GM18499 (cell line): ENCODE measurements at regions not wholly inside any gene's neighbourhood (a gene's known extent, or its start where the extent isn't known, plus 50 kb on each side); places are given as distances from the start of the nearest gene placed in this dataset.
"Not testable (repeated sequence)": the region's sequence is repeated elsewhere in the genome, so short reads cannot be mapped to it uniquely, and the experiment has no call there.

Source experiments
- ATAC-seq: cut with Tn5 transposase; IDR thresholded peaks from one replicate; pipeline ENCODE4 v1.9.1; 2021; ENCODE audit warnings: moderate number of reproducible peaks; ENCODE audit not compliant: insufficient read depth, unreplicated experiment

- no peak for ATAC-seq
Measured at GRCh38 chr7:131145026-131145425, 182.7 kb upstream of the MKLN1 start.

DNA sequence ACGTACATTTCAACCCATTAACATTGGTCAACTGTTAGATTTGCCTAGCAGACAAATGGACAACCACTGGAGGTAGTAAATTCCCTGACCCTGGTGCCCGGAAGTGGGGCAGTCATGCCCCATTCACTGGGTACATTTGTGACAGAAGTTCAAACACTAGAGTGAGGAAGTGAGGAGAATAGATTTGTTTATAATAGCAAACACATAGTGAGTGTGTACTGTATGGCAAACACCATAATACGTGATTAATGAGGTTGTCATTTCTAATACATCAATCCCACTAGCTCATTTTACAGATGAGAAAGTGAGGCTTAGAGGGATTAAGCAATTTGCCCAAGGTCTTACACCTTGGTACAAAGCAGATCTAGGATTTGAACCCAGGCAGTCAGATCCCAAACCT, 181.9 kb upstream of the MKLN1 start:
- no peak for ATAC-seq

- no peak for ATAC-seq
Measured at GRCh38 chr7:131147604-131148003, 180.1 kb upstream of the MKLN1 start.

- no peak for ATAC-seq
Measured at GRCh38 chr7:131148258-131148657, 179.4 kb upstream of the MKLN1 start.

DNA sequence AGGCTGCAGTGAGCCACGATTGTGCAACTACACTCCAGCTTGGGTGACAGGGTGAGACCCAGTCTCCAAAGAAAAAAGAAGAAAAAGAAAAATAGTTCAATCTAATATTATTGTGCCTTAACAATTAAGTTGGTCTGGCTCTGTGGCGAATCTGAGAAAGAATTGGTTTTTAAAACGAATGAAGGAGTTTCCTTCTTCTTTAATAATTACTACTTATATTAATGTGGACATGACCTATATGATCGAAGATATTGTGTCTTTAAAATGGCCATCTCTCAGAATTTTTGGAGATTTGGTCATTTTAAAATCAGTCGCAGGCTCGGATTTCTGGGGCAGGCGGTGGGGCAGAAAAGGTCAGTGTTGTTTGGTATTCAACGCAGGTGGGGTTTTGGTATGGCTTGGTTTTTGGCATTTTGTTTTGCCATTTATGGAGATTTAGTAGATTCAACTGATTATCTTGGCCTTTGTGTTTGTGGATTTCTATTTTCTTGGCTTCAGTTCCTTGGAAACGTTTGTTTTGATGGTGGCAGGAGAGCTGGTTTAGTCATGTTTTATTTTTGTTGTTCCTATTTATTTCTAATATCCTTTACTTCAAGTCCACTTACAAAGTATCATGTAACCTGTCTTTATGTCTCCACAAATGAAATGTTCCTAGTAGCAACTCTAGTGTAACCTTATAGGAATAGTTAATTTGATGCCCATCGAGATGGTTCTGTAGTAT, 178.8 kb upstream of the MKLN1 start:
- ATAC-seq: no peak

- no peak for ATAC-seq
Measured at GRCh38 chr7:131149429-131149773, 178.3 kb upstream of the MKLN1 start.

- ATAC-seq: no peak
Measured at GRCh38 chr7:131149840-131150239, 177.8 kb upstream of the MKLN1 start.

GRCh38 chr7:131151034-131151433, 176.6 kb upstream of the MKLN1 start:
- no peak for ATAC-seq

- ATAC-seq: no peak
Measured at GRCh38 chr7:131152766-131153165, 174.9 kb upstream of the MKLN1 start.

DNA sequence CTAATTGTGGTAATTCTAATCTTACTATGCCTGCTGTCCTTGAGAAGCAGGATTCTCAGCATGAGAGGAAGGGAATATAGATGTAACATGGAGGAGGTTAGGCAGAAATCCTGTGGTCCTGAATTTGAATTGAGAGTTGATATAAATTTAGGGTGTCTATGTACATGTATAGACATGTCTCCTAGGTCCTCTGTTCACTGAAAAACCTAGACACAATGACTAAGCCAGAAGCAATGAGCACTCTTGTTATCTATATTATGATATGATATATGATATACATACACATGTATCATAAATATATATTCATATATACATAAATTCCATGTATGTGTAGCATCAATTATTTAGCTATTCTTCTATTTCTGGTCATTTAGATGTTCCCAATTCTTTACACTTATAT, 173.3 kb upstream of the MKLN1 start:
- ATAC-seq: no peak

DNA sequence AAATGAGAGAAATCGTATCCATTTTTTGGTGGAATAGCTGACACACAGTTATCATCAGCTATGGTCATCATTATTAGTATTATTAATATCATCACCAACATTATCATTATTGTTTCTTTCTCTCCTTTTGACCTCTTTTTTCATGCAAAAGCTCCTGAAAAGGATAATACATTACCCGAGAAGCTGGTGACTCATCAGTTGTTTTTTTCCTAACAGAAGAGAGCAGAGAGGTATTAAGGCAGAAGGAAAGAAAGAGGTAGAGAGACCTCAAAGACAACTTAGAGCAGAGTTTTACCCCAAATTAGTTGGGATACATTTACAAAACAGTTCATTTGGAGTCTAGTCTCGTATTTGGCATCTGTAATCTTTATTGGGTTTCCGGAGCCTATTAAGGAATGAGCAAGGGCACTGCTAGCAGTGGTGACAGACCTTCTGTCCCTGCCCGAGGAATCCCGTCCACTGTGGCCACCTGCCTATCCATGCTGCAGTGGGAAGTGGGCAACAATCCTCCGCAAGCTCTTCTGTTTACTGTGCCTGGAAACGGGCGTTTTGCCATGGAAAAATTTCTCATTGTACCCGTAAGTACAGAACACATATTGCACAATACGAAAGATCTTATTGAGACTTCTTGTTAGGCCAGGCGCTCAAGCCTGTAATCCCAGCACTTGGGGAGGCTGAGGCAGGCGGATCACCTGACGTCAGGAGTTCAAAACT, 170.0 kb upstream of the MKLN1 start:
- ATAC-seq: no peak

- ATAC-seq: not testable (repeated sequence)
Measured at GRCh38 chr7:131158244-131158636, 169.4 kb upstream of the MKLN1 start.

DNA sequence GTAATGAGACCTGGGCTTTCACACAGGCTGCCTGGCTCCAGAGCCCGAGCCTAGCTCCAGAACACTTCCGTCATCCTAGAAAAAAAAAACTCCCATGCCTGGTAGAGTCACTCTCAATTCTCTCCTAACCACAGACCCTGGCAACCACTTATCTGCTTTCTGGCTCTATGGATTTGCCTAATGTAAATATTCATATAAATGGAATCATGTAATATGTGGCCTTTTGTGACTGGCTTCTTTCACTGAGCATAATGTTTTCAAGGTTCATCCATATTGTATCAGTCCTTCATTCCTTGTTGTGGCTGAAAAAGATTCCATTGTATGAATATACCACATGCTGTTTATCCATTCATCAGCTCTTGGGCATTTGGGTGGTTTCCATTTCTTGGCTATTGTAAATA, 167.7 kb upstream of the MKLN1 start:
- ATAC-seq: no peak

DNA sequence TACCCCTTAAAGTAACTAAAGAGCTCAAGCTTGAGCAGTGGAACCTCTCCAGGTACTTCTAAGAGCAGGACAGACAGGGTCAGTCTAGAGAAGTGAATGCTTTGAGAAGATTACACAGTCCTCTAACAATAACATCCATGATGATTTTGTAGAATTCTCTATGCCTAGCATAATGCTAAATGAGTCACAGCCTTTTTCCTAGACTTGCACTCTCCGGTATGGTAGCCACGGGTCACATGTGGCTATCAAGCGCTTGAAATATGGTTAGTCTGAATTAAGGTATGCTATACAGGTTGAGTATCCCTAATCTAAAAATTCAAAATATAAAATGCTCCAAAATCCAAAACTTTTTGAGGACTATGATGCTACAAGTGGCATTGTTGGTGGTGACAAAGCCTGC, 166.6 kb upstream of the MKLN1 start:
- ATAC-seq: no peak

DNA sequence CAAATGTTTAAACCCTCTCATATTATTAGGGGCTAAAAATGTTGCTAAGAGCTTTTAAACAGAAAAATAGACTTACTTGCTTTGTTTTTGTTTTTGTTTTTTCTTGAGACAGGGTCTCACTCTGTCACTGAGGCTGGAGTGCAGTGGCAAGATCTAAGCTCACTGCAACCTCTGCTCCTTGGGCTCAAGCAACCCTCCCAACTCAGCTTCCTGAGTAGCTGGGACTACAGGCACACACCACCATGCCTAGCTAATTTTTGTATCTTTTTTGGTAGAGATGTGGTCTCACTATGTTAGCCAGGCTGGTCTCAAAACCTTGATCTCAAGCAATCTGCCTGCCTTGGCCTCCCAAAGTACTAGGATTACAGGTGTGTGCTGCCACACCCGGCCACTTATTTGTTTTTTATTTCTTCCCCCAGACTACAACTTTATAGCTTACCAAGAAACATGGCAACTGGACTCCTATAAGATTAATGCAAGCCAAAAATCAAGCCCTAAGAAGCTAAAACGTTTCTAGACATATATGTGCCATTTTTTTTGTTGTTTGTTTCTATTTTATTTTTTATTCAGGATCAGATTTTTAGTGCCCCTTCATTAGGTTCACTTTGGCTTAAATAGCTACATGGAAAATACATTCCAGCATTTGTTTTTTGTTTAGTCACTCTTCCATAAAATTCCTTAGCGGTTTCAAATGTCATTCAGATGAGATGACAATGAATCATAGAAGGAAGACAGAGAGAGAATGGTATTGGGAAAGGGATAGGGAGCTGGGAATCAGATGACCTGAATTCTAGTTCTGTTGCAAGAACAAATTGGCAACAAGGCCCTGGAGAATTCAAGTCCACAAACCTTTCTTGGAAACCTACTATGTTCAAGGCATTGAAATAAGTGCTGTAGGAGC, 163.4 kb upstream of the MKLN1 start:
- no peak for ATAC-seq

GRCh38 chr7:131166066-131166465, 161.6 kb upstream of the MKLN1 start:
- ATAC-seq: no peak

DNA sequence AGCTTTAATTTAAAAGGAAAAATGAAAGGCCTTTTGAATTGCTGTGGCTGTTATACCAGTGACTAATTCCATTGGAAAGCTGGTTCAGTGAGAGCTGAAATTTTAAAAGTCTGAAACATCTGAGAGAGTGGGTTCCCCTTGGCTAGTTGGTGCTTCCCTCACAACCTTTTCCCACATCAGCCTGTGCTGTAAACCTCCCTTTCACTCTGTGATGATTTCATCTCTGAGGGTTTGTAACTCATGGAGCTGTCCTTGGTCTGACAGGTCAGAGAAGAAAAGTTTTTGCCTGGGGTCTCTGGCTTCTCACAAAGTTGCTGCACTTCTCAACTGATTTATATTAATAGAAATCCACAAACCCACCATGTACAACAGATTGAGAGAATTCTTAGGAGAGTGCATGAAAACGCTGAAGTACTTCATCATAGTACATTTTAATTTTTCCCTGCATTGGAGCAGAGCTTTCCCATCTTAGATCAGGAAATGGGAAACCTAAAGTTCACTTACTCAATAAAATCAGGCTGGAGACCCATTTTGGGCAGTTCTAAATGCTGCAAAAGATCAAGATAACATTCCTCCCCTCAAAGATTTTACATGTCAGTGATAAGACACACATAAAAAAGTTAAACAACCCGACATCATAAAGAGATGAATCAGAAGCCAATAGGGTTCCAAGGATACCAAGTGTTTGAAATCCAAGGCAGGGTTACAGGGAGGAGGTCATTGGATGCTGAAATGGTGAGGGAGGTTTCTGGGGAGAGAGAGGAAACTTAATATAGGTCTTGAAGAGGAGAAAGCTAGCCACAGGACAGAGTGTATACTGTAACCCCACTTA, 157.0 kb upstream of the MKLN1 start:
- no peak for ATAC-seq

- ATAC-seq: no peak
Measured at GRCh38 chr7:131173145-131173890, 154.4 kb upstream of the MKLN1 start.

DNA sequence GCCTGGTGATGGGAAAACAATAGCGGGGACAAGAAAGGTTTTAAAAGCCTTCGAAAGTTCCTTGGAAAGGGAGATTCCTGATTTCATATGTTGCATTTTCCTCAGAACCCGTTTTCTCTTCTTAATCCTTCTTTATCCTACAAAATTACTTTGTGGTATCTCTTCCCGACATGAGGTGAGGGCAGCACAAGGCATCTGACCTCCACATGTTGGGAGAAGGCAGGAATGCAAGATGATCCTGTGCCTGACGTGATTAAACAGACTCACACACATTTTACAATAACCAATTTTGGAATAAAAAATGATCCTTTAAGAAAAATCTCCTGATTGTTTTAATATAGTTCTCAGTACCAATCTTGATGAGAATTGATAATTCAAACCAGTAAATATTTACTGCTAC, 153.3 kb upstream of the MKLN1 start:
- no peak for ATAC-seq

- no peak for ATAC-seq
Measured at GRCh38 chr7:131174855-131175254, 152.8 kb upstream of the MKLN1 start.
